ENCODE measurements at regions not wholly inside any gene's neighbourhood (a gene's known extent, or its start where the extent isn't known, plus 50 kb on each side); places are given as distances from the start of the nearest gene placed in this dataset.

DNA sequence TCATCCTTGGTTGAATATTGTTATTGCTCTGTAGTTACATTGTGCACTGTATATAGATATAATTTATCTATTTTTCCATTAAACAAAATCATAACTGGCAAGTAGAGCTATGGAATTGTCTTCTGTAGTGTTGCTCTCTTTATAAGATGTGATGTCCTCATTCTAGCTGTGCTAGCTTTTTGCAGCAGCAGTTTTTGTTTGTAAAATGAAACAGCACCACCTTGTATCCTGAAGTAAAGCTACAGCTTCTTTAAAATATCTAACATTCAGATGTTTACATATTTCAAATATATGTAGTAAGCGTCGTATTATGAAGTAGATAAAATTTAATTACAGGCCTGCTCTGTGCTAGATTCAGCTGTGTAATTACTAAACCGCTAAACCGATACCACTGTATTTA is 328.8 kb upstream of the MANEA start:
- TF ChIP-seq POLR2A (IDR thresholded peaks at IDR 0.05; ENCODE audit: low read depth, low read length): no peak
- TF ChIP-seq SPI1 (IDR thresholded peaks at IDR 0.05; ENCODE audit: low read depth, low read length): no peak

Data from GM12891 (cell line).